Activated CD8-positive, alpha-beta memory T cell treated with anti-CD3 and anti-CD28 coated beads, Interleukin-2, amount 50 U/mL, for 1 hour (primary cell): ENCODE measurements at regions not wholly inside any gene's neighbourhood (a gene's known extent, or its start where the extent isn't known, plus 50 kb on each side); places are given as distances from the start of the nearest gene placed in this dataset.

Experiments
- DNase-seq: peaks from one replicate; pipeline ENCODE4 v3.0.0-alpha.2; 2020; ENCODE audit errors: extremely low read depth

DNA sequence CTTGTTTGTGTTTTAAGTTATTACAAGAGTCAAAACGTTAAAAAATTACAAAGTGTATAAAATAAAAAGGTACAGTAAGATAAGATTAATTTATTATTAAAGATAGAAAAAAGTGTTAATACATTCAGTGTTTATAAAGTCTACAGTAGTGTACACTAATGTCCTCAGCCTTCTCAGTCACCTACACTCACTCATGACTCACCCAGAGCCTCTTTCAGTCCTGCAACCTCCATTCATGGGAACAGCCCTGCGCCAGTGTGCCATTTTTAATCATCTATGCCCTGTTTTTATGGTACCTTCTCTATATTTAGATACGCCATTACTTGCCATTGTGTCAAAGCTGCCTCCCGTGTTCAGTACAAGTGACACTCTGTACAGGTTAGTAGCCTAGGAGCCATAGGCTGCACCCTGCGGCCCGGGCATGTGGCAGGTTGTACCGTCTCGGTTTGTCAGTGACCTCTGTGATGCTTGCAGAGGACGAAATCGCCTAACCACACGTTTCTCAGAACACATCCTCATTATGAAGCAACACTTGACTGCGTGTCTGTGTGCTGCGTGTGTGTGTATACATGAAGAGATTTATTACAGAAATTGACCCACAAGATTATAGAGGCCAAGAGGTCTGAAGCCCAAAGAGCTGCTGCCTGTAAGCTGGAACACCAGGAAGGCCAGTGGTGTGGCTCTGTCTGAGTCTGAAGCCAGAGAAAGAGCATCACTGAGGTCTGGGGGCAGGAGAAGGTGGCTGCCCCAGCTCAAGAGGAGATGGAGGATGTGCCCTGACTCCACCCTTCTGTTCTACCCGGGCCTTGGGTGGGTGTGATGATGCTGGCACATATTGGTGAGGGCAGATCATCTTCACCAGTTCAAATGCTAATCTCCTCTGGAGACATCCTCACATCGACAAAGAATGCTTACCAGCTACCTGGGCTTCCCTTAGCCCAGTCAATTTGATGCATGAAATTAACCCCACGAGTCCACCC is 116.6 kb upstream of the C14orf180 start:
- DNase-seq = no peak

GRCh38 chr14:104464907-104465306 is 114.7 kb upstream of the C14orf180 start:
- no peak for DNase-seq

GRCh38 chr14:104465482-104466390 is 113.8 kb upstream of the C14orf180 start:
- DNase-seq = no peak

- DNase-seq = no peak
Measured at GRCh38 chr14:104467236-104467635, 112.3 kb upstream of the C14orf180 start.

GRCh38 chr14:104467641-104468040 is 111.9 kb upstream of the C14orf180 start:
- no peak for DNase-seq

- DNase-seq = no peak
Measured at GRCh38 chr14:104469591-104469990, 110.0 kb upstream of the C14orf180 start.

GRCh38 chr14:104470588-104470987 is 109.0 kb upstream of the C14orf180 start:
- DNase-seq = no peak

DNA sequence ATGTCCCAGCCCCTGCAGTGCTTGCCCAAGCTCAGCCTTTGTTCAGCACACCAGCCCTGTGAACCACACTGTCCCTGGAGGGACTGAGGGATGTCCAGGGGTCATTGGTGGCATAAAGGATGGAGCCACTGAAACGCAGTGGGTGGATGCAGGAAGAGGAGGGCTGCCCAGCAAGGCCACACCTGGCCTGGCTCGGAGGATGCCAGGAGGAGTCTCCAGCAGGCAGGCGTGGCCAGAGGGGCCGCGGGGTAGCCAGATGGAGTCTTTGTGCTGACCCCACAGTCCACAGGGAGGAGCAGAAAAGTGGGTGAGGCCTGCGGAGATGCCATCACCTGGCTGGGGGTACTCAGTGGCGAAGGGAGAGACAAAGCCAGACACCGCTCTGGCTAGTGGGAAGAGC is 108.5 kb upstream of the C14orf180 start:
- DNase-seq = no peak

GRCh38 chr14:104472073-104472472 is 107.5 kb upstream of the C14orf180 start:
- no peak for DNase-seq

DNA sequence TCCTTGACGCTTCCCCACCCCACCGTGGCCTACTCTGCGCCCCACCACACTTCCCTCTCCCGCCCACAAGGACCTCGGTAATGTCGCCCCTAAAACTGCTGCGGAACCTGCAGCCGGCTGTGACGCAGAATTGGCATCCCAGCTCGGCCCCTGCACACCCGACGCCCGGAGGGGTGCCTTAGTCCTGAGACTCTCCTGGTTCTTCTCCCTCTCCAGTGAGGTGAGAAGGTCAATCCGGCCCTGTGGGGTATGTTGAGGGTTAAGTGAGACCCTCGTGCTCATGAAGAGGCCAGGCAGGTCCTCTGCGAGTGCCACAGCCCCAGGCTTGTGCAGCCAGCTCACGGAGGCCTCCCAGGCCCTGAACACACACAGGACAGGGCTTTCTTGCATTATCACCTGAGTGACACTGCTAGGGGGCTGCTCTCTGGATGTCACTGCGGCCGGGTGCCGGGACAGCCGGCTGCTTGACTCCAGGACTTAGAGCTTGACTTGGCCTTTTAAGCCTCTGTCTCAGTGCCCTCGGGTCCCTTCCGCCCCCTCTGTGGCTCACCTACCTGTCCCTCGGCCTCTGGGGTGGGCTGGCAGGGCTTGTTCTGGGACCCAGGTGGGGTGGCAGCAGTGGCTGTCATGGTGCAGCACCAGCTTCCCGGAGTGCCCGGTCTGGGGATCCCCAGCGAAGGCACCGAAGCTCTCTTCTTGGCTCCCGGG is 106.9 kb upstream of the C14orf180 start:
- no peak for DNase-seq

GRCh38 chr14:104473244-104473565 is 106.4 kb upstream of the C14orf180 start:
- DNase-seq = no peak

- no peak for DNase-seq
Measured at GRCh38 chr14:104473649-104474494, 105.7 kb upstream of the C14orf180 start.

- no peak for DNase-seq
Measured at GRCh38 chr14:104474495-104475213, 104.9 kb upstream of the C14orf180 start.

DNA sequence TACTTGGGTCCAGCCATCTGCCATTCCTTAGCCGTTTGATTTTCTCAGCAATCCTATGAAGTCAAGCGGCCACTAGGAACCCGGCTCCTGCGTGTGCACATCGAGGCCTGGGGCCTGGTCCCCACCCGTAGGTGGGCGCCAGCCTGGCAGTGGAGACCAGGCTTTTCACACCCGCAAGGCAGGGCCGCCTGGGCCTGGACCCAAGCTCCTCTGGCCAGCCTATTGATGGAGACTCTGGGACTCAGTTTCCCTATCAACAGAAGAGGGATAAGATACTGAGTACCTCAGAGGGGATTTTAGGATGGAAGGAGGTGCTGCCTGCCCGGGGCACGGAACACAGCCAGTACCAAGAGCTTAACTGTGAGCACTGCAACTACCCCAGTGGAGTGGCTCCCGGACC is 104.3 kb upstream of the C14orf180 start:
- no peak for DNase-seq

DNA sequence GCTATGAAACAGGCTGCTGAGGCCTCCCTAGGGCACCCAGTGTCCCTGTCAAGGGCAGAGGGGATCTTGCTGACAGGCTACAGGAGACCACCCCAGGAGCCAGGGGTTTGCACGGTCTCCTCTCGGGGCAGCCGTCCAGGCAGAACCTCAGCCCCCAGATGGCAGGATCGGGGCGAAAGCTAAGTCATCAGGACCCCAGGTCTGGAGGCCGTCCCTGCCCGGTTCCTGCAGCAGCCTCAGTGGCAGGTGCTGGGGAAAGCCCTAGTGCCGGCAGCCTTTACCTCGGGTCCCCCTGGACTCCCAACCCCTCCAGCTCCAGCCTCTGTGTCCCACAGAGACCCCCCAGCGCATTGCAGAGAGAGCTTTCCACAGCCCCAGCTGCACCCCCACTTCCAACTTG is 103.8 kb upstream of the C14orf180 start:
- DNase-seq = no peak

GRCh38 chr14:104476437-104476836 is 103.1 kb upstream of the C14orf180 start:
- no peak for DNase-seq

- no peak for DNase-seq
Measured at GRCh38 chr14:104477117-104477623, 102.4 kb upstream of the C14orf180 start.

DNA sequence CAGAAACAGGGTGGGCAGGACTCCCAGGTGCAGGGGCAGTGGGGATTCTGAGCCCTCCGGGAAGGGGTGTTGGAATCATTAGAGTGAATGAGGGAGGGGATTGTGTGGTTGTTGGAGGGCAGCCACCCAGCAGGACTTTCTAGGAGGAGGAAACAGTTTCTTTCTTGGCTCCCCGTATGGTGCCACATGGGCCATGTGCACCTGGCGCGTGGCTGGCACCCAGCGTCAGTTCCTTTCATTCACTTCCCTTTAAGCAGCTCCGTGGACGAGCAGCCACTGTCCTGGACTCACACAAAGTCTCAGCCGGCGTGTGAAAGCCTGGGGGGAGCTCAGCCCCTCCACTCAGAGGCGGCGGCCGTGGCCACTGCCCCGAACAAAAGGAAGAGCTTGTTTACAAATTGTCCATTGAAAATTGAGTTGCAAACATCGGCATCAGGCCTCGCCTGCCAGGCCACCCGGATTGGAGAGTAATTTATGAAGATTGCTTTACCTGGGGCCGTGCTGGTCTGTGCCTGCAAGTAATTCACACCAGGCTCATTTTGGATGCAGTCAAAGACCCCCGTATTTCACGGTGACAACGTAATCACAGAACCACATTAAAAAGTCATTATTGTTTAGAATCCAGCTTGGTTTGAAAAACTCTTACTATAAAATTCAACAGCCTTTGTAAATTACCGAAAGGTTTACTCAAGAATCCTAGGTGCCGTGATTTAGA is 101.7 kb upstream of the C14orf180 start:
- DNase-seq = no peak

DNA sequence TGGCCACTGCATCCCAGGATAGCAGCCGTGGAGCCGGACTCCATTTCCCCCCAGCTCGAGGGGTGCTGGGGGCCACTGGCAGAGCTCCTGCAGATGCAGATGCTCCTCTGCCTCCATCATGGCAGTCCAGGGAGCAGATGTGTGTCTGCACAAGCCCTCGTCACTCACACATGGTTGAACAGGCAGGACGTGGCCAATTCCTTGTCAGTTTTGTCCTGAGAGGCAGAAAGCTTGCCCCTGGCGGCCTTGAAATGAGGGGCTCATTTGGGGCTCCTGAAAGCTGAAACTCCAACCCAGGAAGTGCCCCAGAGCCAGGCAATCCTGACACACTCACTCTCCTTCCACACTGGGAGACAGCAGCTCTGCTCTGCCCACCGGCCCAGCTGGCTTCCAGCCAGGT is 100.9 kb upstream of the C14orf180 start:
- no peak for DNase-seq

GRCh38 chr14:104479901-104480300 is 99.7 kb upstream of the C14orf180 start:
- no peak for DNase-seq
